HPDE6-E6E7 (cell line): ENCODE measurements at regions not wholly inside any gene's neighbourhood (a gene's known extent, or its start where the extent isn't known, plus 50 kb on each side); places are given as distances from the start of the nearest gene placed in this dataset.

ENCODE experiments used
- DNase-seq: peaks from one replicate; pipeline ENCODE4 v3.0.0; 2011; ENCODE audit warnings: missing footprints; ENCODE audit errors: extremely low spot score

- no peak for DNase-seq
Measured at GRCh38 chr5:77157732-77158532, 52.5 kb upstream of the PDE8B start.

GRCh38 chr5:77156379-77156778 is 54.1 kb upstream of the PDE8B start:
- DNase-seq, result no peak

- no peak for DNase-seq
Measured at GRCh38 chr5:77155179-77155785, 55.2 kb upstream of the PDE8B start.

- no peak for DNase-seq
Measured at GRCh38 chr5:77152441-77152840, 58.0 kb upstream of the PDE8B start.

GRCh38 chr5:77151501-77151900 is 59.0 kb upstream of the PDE8B start:
- DNase-seq, result no peak

GRCh38 chr5:77146896-77147295 is 59.8 kb upstream of the ZBED3 start:
- no peak for DNase-seq

GRCh38 chr5:77145666-77146065 is 58.6 kb upstream of the ZBED3 start:
- DNase-seq, result no peak

GRCh38 chr5:77144837-77145139 is 57.7 kb upstream of the ZBED3 start:
- no peak for DNase-seq

GRCh38 chr5:77143998-77144836 is 57.1 kb upstream of the ZBED3 start:
- DNase-seq, result peak; percentile 35

GRCh38 chr5:77140350-77140749 is 53.3 kb upstream of the ZBED3 start:
- no peak for DNase-seq

- no peak for DNase-seq
Measured at GRCh38 chr5:77139001-77139400, 51.9 kb upstream of the ZBED3 start.
